MCF 10A (cell line): ENCODE measurements at regions not wholly inside any gene's neighbourhood (a gene's known extent, or its start where the extent isn't known, plus 50 kb on each side); places are given as distances from the start of the nearest gene placed in this dataset.

Source experiments
- BruUV-seq: library from RNA; stranded (reverse); fragments of 400-500 nt; replicated peaks from 2 replicates; lab custom pipeline; 2021; lab: Mats Ljungman, UMichigan
- CTCF ChIA-PET: fragments of 300-600 bp; sonication (Branson Sonifier 250); formaldehyde crosslinking; extraction: SDS; loops from one replicate; lab custom pipeline; 2021; ENCODE audit warnings: antibody characterized with exemption, inconsistent platforms; lab: Yijun Ruan, JAX
- POLR2A ChIA-PET: fragments of 300-600, 350-650 bp; sonication (Branson Sonifier 250); formaldehyde crosslinking; extraction: SDS; loops from one replicate; lab custom pipeline; 2020; ENCODE audit warnings: antibody characterized with exemption, inconsistent platforms; lab: Yijun Ruan, JAX
- DNase-seq: peaks from one replicate; pipeline ENCODE4 v3.0.0-alpha.2; 2018; ENCODE audit not compliant: unreplicated experiment
- H3K27ac Mint-ChIP-seq: one replicate; pipeline ENCODE4 v1.8.0; 2022; ENCODE audit warnings: mild to moderate bottlenecking, low read depth, mixed read lengths; ENCODE audit not compliant: unreplicated experiment
- H3K27me3 Mint-ChIP-seq: one replicate; pipeline ENCODE4 v1.8.0; 2022; ENCODE audit warnings: mixed read lengths; ENCODE audit not compliant: insufficient read depth, unreplicated experiment
- H3K36me3 Mint-ChIP-seq: one replicate; pipeline ENCODE4 v1.8.0; 2022; ENCODE audit warnings: mild to moderate bottlenecking, moderate library complexity, mixed read lengths; ENCODE audit not compliant: insufficient read depth, unreplicated experiment
- H3K4me1 Mint-ChIP-seq: one replicate; pipeline ENCODE4 v1.8.0; 2022; ENCODE audit warnings: mixed read lengths; ENCODE audit not compliant: insufficient read depth, unreplicated experiment
- H3K4me3 Mint-ChIP-seq: one replicate; pipeline ENCODE4 v1.8.0; 2022; ENCODE audit warnings: mild to moderate bottlenecking, moderate library complexity, mixed read lengths; ENCODE audit not compliant: unreplicated experiment
- H3K9me3 Mint-ChIP-seq: one replicate; pipeline ENCODE4 v1.8.0; 2022; ENCODE audit warnings: mixed read lengths; ENCODE audit not compliant: unreplicated experiment
- intact Hi-C: fragments of 100-400 bp; cut with micrococcal nuclease; formaldehyde crosslinking; loops from 2 replicates; pipeline ENCODE4 v1.14.1; 2022
- TF ChIP-seq, protein P1 (sequence below): fragments of 200-600 bp; IDR thresholded peaks from one replicate; pipeline ENCODE4 v1.8.0; 2022; ENCODE audit warnings: antibody characterized with exemption, mild to moderate bottlenecking; ENCODE audit not compliant: unreplicated experiment

DNA sequence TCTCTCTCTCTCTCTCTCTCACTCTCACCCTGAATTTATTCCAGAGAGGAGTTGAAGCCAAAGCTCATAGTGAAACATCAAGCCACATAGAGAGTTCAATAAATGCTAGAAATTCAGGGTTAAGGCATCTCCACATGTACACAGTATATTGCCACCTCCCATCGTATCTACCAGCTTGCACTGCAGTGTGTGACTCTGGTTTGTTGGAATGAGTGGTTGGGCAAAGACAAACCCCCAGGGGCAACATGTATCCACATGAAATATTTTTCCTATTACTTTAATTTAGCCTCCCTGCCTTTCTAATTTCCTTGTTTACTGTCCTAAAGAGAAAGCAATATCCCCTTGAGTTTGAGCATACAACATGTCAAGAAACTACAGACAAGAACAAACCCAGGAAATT is 247.3 kb downstream of the SPATA18 start:
- intact Hi-C loops = no loop called here
- H3K36me3 Mint-ChIP-seq = no peaks in the 10 kb centered on the region
- H3K27ac Mint-ChIP-seq = no peak overlapping the region
- ChIA-PET POLR2A (interaction anchor here (0.6 to 1.6 kb wide), 4 partner anchors 9 to 845 kb away, joined by 3 to 4 read pairs (median 3); no protein-coding TSS in a partner anchor), CTCF (interaction anchor here (1.2 to 1.5 kb wide), 2 partner anchors 8 to 247 kb away, joined by 3 to 4 read pairs; no protein-coding TSS in a partner anchor)
- H3K4me3 Mint-ChIP-seq = no peak overlapping the region
- H3K4me1 Mint-ChIP-seq = no peaks in the 10 kb centered on the region
- no peaks in the 10 kb centered on the region for H3K27me3 Mint-ChIP-seq
- TF ChIP-seq, protein P1, sequence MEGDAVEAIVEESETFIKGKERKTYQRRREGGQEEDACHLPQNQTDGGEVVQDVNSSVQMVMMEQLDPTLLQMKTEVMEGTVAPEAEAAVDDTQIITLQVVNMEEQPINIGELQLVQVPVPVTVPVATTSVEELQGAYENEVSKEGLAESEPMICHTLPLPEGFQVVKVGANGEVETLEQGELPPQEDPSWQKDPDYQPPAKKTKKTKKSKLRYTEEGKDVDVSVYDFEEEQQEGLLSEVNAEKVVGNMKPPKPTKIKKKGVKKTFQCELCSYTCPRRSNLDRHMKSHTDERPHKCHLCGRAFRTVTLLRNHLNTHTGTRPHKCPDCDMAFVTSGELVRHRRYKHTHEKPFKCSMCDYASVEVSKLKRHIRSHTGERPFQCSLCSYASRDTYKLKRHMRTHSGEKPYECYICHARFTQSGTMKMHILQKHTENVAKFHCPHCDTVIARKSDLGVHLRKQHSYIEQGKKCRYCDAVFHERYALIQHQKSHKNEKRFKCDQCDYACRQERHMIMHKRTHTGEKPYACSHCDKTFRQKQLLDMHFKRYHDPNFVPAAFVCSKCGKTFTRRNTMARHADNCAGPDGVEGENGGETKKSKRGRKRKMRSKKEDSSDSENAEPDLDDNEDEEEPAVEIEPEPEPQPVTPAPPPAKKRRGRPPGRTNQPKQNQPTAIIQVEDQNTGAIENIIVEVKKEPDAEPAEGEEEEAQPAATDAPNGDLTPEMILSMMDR = no peak
- no TSS peak for BruUV-seq
- no peaks in the 10 kb centered on the region for H3K9me3 Mint-ChIP-seq
- no peak for DNase-seq

DNA sequence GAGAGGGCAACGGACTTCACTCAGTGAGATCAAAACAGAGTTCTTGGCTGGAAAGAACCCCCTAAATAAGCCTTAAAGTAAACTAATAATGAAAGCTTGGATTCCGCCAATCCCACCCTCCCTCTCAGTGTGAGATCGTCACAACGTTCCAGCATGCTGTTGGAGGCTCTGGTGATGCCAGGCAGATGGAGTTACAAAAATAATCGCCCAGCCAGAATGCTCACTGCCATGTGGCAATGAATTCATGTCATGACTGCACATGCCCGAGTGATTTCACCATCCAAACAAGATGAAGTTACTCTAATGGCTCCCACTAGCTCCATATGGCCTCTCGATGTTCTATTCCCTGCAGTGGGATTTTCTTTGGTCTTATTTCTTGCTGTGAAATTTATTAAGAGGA is 248.0 kb downstream of the SPATA18 start:
- DNase-seq = peak; percentile 22

GRCh38 chr4:52311464-52312125 is 260.5 kb downstream of the SPATA18 start:
- Mint-ChIP-seq H3K9me3 (no peaks in the 10 kb centered on the region), H3K4me1 (no peaks in the 10 kb centered on the region), H3K27ac (no peak overlapping the region), H3K4me3 (no peak overlapping the region), H3K27me3 (no peaks in the 10 kb centered on the region), H3K36me3 (no peaks in the 10 kb centered on the region)
- BruUV-seq = no TSS peak
- intact Hi-C loops = no loop called here
- DNase-seq = no peak
- POLR2A ChIA-PET = interaction anchor here (0.7 kb wide), 1 partner anchor 11 kb away, joined by 3 read pairs; no protein-coding TSS in a partner anchor
- CTCF ChIA-PET = interaction anchor here (0.9 kb wide), 1 partner anchor 1920 kb away, joined by 3 read pairs; no protein-coding TSS in a partner anchor
- TF ChIP-seq, protein P1 = no peak

More for the DNA sequence above, 248.0 kb downstream of the SPATA18 start:
- Mint-ChIP-seq H3K4me1 (no peaks in the 10 kb centered on the region), H3K9me3 (no peaks in the 10 kb centered on the region), H3K36me3 (no peaks in the 10 kb centered on the region), H3K4me3 (no peak overlapping the region), H3K27me3 (no peaks in the 10 kb centered on the region), H3K27ac (no peak overlapping the region)
- TF ChIP-seq, protein P1 = no peak
- no TSS peak for BruUV-seq
- intact Hi-C loops = no loop called here
- POLR2A ChIA-PET = interaction anchor here (1.6 kb wide), 1 partner anchor 19 kb away, joined by 4 read pairs; no protein-coding TSS in a partner anchor
- CTCF ChIA-PET = interaction anchor here (0.6 to 1.2 kb wide), 3 partner anchors 9 to 186 kb away, joined by 3 to 4 read pairs (median 3); no protein-coding TSS in a partner anchor

DNA sequence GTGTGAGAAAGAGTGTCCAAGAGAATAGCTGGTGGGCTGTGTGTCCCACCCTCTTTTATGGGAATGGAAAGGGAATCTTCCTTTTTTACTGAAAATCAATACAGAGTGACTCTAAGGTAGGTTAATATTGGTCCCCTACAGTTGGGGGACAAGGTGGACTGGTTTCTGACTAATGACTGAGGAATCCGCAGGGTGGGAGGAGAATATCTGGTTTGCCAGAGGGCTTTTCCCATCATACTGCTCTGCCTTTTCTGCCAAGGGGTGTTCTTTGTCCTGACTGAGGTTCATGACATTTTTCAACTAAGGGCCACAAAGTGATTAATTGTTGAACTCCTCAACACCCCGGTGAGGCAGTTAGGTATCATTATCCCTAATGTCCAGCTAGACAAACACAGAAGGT is 261.6 kb downstream of the SPATA18 start:
- no peaks in the 10 kb centered on the region for H3K4me1 Mint-ChIP-seq
- CTCF ChIA-PET = no interaction called here
- intact Hi-C loops = no loop called here
- no peaks in the 10 kb centered on the region for H3K27me3 Mint-ChIP-seq
- no peaks in the 10 kb centered on the region for H3K9me3 Mint-ChIP-seq
- H3K36me3 Mint-ChIP-seq = no peaks in the 10 kb centered on the region
- H3K27ac Mint-ChIP-seq = no peak overlapping the region
- POLR2A ChIA-PET = no interaction called here
- TF ChIP-seq, protein P1 = no peak
- DNase-seq = no peak
- BruUV-seq = no TSS peak
- no peak overlapping the region for H3K4me3 Mint-ChIP-seq
